ENCODE measurements at regions not wholly inside any gene's neighbourhood (a gene's known extent, or its start where the extent isn't known, plus 50 kb on each side); places are given as distances from the start of the nearest gene placed in this dataset.

- TF ChIP-seq CHD7 (IDR thresholded peaks at IDR 0.05; ENCODE audit: insufficient replicate concordance, low read length) (no peak), BCL11A (IDR thresholded peaks at IDR 0.05; ENCODE audit: low read depth in 2 of 2, low read length in 2 of 2) (no peak), RFX5 (IDR thresholded peaks at IDR 0.05; ENCODE audit: borderline replicate concordance, low read depth, low read length) (no peak), TBP (IDR thresholded peaks at IDR 0.05; ENCODE audit: low read depth, low read length) (no peak), ATF2 (IDR thresholded peaks at IDR 0.05; ENCODE audit: low read length) (no peak)
Measured at GRCh38 chr4:186812592-186812991, 88.9 kb upstream of the FAT1 start (continued).

All from H1 (cell line).